K562 (cell line): ENCODE measurements at regions not wholly inside any gene's neighbourhood (a gene's known extent, or its start where the extent isn't known, plus 50 kb on each side); places are given as distances from the start of the nearest gene placed in this dataset.
A peak's percentile ranks its signal among the peaks of the same experiment; 100 is the strongest.

Experiments
- ATAC-seq: fragments of 200-7000 bp; cut with Tn5 transposase; 3 replicates; pipeline ENCODE4 v1.9.1; 2020; ENCODE audit warnings: moderate library complexity
- BruUV-seq: library from RNA; stranded (reverse); fragments of 400-500 nt; replicated peaks from 2 replicates; lab custom pipeline; 2021; lab: Mats Ljungman, UMichigan
- CTCF ChIA-PET: fragments of 300-600 bp; formaldehyde crosslinking; extraction: SDS; loops from one replicate; lab custom pipeline; 2021; ENCODE audit warnings: low intra/inter-chr PET ratio; lab: Yijun Ruan, JAX
- POLR2A ChIA-PET: fragments of 300-600, 350-650 bp; sonication (Branson Sonifier 250); formaldehyde crosslinking; extraction: SDS; loops from one replicate; lab custom pipeline; 2021; ENCODE audit warnings: antibody characterized with exemption, inconsistent platforms; lab: Yijun Ruan, JAX
- DNase-seq, 4 experiments: peaks; one replicate each; pipeline versions ENCODE4 v3.0.0 to v3.0.0-alpha.2; 2011 to 2018; ENCODE audit warnings: low spot score in 3 of 4, mixed read lengths in 3 of 4; ENCODE audit errors: extremely low read depth in 1 of 4
- FAIRE-seq: peaks from 2 replicates; lab custom pipeline; 2011; peaks lifted over from hg19 to GRCh38; lab: Jason Lieb, UNC
- H2AFZ ChIP-seq: 2 replicates; pipeline ENCODE4 v1.6.0; 2011; ENCODE audit warnings: low read depth, low read length, control low read depth, inconsistent platforms
- H3K27ac ChIP-seq: fragments of 200-600 bp; 3 replicates; pipeline ENCODE4 v1.8.0; 2011; ENCODE audit warnings: low read depth, mild to moderate bottlenecking, control low read depth, inconsistent platforms, low read length, moderate library complexity, mixed read lengths; ENCODE audit errors: extremely low read depth
- H3K27me3 ChIP-seq, 2 experiments: fragments of 300-600 bp in 1 of 2; 2 replicates in 1 of 2; 3 replicates in 1 of 2; pipeline versions ENCODE4 v1.6.0 to v1.8.0; 2011; ENCODE audit warnings: inconsistent platforms in 2 of 2, low read length in 2 of 2, mild to moderate bottlenecking in 1 of 2, mixed read lengths in 1 of 2, moderate library complexity in 1 of 2; ENCODE audit not compliant: control insufficient read depth in 2 of 2, insufficient read depth in 2 of 2
- H3K36me3 ChIP-seq: fragments of 300-600 bp; 3 replicates; pipeline ENCODE4 v1.8.0; 2011; ENCODE audit warnings: mild to moderate bottlenecking, low read length, inconsistent platforms; ENCODE audit not compliant: control insufficient read depth, insufficient read depth
- H3K4me1 ChIP-seq, 2 experiments: fragments of 200-600 bp in 1 of 2; replicated peaks in 1 of 2; 2 replicates in 1 of 2; 3 replicates in 1 of 2; pipeline versions ENCODE4 v1.5.1 to v1.8.0; 2011; ENCODE audit warnings: inconsistent platforms in 2 of 2, low read length in 2 of 2, mild to moderate bottlenecking in 1 of 2, mixed read lengths in 1 of 2, moderate library complexity in 1 of 2; ENCODE audit not compliant: control insufficient read depth in 2 of 2, insufficient read depth in 2 of 2
- H3K4me2 ChIP-seq: 2 replicates; pipeline ENCODE4 v1.6.1; 2011; ENCODE audit warnings: low read length, control low read depth, inconsistent platforms, mixed read lengths; ENCODE audit not compliant: insufficient read depth
- H3K4me3 ChIP-seq: fragments of 200-600 bp; sonication (generic), shearing (Covaris generic); 2 replicates; pipeline ENCODE4 v1.5.1; 2016; ENCODE audit warnings: control low read depth, inconsistent platforms
- H3K79me2 ChIP-seq: fragments of 200-600 bp; 3 replicates; pipeline ENCODE4 v1.8.0; 2011; ENCODE audit warnings: low read length, inconsistent platforms; ENCODE audit not compliant: control insufficient read depth, insufficient read depth
- H3K9ac ChIP-seq, 2 experiments: 2 replicates each; pipeline versions ENCODE4 v1.6.0 to v1.6.1; 2011; ENCODE audit warnings: low read depth in 2 of 2, low read length in 2 of 2, control low read depth in 1 of 2, inconsistent platforms in 1 of 2, mild to moderate bottlenecking in 1 of 2, mixed read lengths in 1 of 2; ENCODE audit not compliant: insufficient read depth in 1 of 2
- H3K9me1 ChIP-seq: one replicate; pipeline ENCODE4 v1.6.0; 2011; ENCODE audit warnings: inconsistent platforms, mild to moderate bottlenecking, low read length, moderate library complexity; ENCODE audit not compliant: control insufficient read depth, insufficient read depth
- H3K9me3 ChIP-seq: replicated peaks from 2 replicates; pipeline ENCODE4 v1.5.1; 2011; ENCODE audit warnings: low read depth, low read length, inconsistent platforms; ENCODE audit not compliant: control insufficient read depth, insufficient read depth
- H4K20me1 ChIP-seq: replicated peaks from 2 replicates; pipeline ENCODE4 v1.6.1; 2011; ENCODE audit warnings: low read length, inconsistent platforms, mixed read lengths; ENCODE audit not compliant: control insufficient read depth, insufficient read depth
- CTBP1 ChIP-seq: fragments of 450-650 bp; IDR thresholded peaks from 2 replicates; pipeline ENCODE4 v1.6.1; 2016; ENCODE audit warnings: borderline replicate concordance
- FOXP1 ChIP-seq: sonication (generic); formaldehyde crosslinking; IDR thresholded peaks from 2 replicates; pipeline ENCODE4 v1.8.0; 2022; ENCODE audit warnings: mild to moderate bottlenecking, missing genetic modification reagents
- LCOR ChIP-seq: sonication (generic); formaldehyde crosslinking; IDR thresholded peaks from 2 replicates; pipeline ENCODE4 v1.8.0; 2022; ENCODE audit warnings: mild to moderate bottlenecking, missing genetic modification reagents
- NEUROD1 ChIP-seq: fragments of 150-350 bp; IDR thresholded peaks from 2 replicates; pipeline ENCODE4 v1.6.1; 2014; ENCODE audit warnings: borderline replicate concordance, low read length, low read depth; ENCODE audit not compliant: partially characterized antibody
- NFE2L1 ChIP-seq: fragments of 450-650 bp; IDR thresholded peaks from 2 replicates; pipeline ENCODE4 v1.6.1; 2016; ENCODE audit warnings: missing genetic modification characterization, low read depth, mild to moderate bottlenecking, missing compliant biosample characterization, moderate library complexity, borderline replicate concordance
- PCBP1 ChIP-seq: fragments of 200-400 bp; formaldehyde crosslinking; IDR thresholded peaks from 2 replicates; pipeline ENCODE4 v1.6.1; 2018; ENCODE audit warnings: mild to moderate bottlenecking, low read depth, low read length; ENCODE audit not compliant: poor library complexity, severe bottlenecking
- ZNF3 ChIP-seq: fragments of 250-450 bp; sonication (Bioruptor Pico); IDR thresholded peaks from 2 replicates; pipeline ENCODE4 v1.5.0; 2021; ENCODE audit warnings: mild to moderate bottlenecking, moderate library complexity
- ZNF589 ChIP-seq: fragments of 200-800 bp; sonication (Bioruptor generic); IDR thresholded peaks from 2 replicates; pipeline ENCODE4 v1.6.1; 2016; ENCODE audit warnings: low read depth, missing genetic modification characterization, missing compliant biosample characterization
- ZNF830 ChIP-seq: fragments of 250-450 bp; sonication (Bioruptor Pico); IDR thresholded peaks from 2 replicates; pipeline ENCODE4 v1.5.0; 2021; ENCODE audit warnings: mild to moderate bottlenecking
- WGBS: fragments of 100-300 bp; shearing (Covaris generic); methylation state at CpG from one replicate; pipeline ENCODE4 v1.1.6; 2016; ENCODE audit warnings: low coverage, mixed read lengths; ENCODE audit not compliant: insufficient coverage; ENCODE audit errors: missing lambda C conversion rate; 5-methylcytosine and 5-hydroxymethylcytosine counted together
- in situ Hi-C: fragments of 300-500 bp; cut with MboI; formaldehyde crosslinking; loops from 4 replicates; pipeline ENCODE4 v1.15.0; 2018; ENCODE audit warnings: inconsistent platforms, mixed read lengths
- intact Hi-C: fragments of 100-400 bp; cut with micrococcal nuclease; formaldehyde crosslinking; loops from 2 replicates; pipeline ENCODE4 v1.14.2; 2022
- TF ChIP-seq, protein P1 (sequence below): sonication (generic); formaldehyde crosslinking; IDR thresholded peaks from 2 replicates; pipeline ENCODE4 v1.4.0; 2020; ENCODE audit warnings: mild to moderate bottlenecking, missing genetic modification reagents

DNA sequence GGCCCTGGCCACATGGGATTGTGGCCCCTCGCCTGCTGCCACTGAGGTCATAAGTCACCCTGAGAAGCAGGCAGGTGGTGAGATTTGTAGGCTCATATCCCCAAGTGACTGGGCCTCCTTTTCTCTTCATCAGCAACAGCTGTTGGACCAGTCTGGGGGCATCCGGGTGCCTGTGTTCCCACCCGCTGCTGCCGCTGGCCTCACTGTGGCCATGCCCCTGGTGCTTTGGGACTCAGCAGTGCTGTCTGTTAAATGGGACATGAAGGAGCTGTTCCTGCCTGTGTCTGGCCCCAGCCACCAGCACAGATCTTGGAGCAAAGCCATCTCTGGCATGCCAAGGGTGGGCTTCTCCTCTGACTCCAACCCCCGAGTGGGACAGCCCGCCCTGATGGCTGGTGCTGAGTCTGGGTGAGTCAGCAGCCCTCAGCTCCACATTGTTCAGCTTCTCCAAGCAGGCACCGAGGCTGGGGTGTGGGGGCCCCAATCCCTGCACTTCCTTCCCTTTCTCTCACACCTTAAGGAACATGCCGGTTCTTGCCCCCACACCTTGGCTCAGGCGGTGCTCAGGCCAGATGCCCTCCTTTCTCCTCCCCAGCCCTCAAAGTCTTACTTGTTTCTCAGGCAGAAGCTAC, 207.9 kb downstream of the GLI2 start:
- H3K36me3 ChIP-seq: no peaks in the 10 kb centered on the region; the same call in 2 of the 3 replicates
- DNase-seq: no peak
- no peak for ATAC-seq
- H3K27me3 ChIP-seq: peaks cover 0 to 7% of the 10 kb centered on the region in 2 experiments; a peak in 2 of 5 replicates
- POLR2A ChIA-PET: interaction anchor here (0.7 kb wide), 1 partner anchor 1204 kb away, joined by 3 read pairs; no protein-coding TSS in a partner anchor
- H3K9me3 ChIP-seq: no peaks in the 10 kb centered on the region
- no peak overlapping the region for H3K4me3 ChIP-seq
- H3K4me2 ChIP-seq: no peak overlapping the region
- no peaks in the 10 kb centered on the region for H3K9me1 ChIP-seq
- 45% methylated on average over 5 of the region's 9 CpGs for WGBS
- H2AFZ ChIP-seq: no peak overlapping the region
- peaks cover 24 to 26% of the 10 kb centered on the region in 2 experiments for H3K4me1 ChIP-seq
- TF ChIP-seq ZNF830 (CRISPR knock-in tag) (no peak), ZNF3 (no peak), NEUROD1 (no peak), FOXP1 (no peak), ZNF589 (CRISPR knock-in tag) (no peak), CTBP1 (no peak), LCOR (CRISPR knock-in tag) (no peak), NFE2L1 (tag) (no peak), PCBP1 (no peak)
- TF ChIP-seq, protein P1, sequence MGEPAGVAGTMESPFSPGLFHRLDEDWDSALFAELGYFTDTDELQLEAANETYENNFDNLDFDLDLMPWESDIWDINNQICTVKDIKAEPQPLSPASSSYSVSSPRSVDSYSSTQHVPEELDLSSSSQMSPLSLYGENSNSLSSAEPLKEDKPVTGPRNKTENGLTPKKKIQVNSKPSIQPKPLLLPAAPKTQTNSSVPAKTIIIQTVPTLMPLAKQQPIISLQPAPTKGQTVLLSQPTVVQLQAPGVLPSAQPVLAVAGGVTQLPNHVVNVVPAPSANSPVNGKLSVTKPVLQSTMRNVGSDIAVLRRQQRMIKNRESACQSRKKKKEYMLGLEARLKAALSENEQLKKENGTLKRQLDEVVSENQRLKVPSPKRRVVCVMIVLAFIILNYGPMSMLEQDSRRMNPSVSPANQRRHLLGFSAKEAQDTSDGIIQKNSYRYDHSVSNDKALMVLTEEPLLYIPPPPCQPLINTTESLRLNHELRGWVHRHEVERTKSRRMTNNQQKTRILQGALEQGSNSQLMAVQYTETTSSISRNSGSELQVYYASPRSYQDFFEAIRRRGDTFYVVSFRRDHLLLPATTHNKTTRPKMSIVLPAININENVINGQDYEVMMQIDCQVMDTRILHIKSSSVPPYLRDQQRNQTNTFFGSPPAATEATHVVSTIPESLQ: no peak
- TF ChIP-seq, all 486 proteins: peak for 0
- in situ Hi-C loops (no loop called here), intact Hi-C loops (no loop called here)
- Histone ChIP-seq H3K27ac (no peak overlapping the region), H3K9ac (peak overlapping the region in 1 of 2 experiments; percentile 40; a peak in 1 of 4 replicates), H3K79me2 (no peaks in the 10 kb centered on the region), H4K20me1 (no peaks in the 10 kb centered on the region)
- CTCF ChIA-PET: no interaction called here
- no TSS peak for BruUV-seq
- no peak for FAIRE-seq
